ENCODE measurements at regions not wholly inside any gene's neighbourhood (a gene's known extent, or its start where the extent isn't known, plus 50 kb on each side); places are given as distances from the start of the nearest gene placed in this dataset.

DNA sequence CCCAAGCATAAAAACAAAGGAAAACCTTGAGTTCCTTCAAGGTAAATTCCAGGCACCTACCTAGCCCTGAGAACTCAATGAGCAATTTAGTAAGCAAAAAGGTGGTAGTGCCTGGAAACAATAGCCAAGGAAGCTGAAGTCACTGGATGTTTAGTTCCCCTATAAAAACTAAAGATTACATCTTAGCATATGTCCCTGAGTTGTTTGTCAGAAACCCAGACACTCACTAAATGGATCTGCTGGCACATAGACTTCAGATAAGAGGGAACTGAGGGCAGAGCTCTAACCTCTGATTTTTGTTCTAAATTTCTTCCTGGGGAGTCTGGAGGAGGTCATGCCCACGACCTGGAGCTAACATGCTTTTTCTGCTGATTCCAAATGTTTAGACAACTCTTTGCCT, 532.8 kb upstream of the SALL1 start:
- H3K4me3 Mint-ChIP-seq (ENCODE audit: unreplicated experiment) = no peak overlapping the region
- peaks cover 2% of the 10 kb centered on the region for H3K9me3 Mint-ChIP-seq (ENCODE audit: low read depth)
- no peaks in the 10 kb centered on the region for H3K36me3 Mint-ChIP-seq (ENCODE audit: low read depth)
- no peaks in the 10 kb centered on the region for H3K4me1 Mint-ChIP-seq (ENCODE audit: low read depth)
- H3K27ac Mint-ChIP-seq (ENCODE audit: unreplicated experiment) = no peak overlapping the region
- TF ChIP-seq, protein P1, sequence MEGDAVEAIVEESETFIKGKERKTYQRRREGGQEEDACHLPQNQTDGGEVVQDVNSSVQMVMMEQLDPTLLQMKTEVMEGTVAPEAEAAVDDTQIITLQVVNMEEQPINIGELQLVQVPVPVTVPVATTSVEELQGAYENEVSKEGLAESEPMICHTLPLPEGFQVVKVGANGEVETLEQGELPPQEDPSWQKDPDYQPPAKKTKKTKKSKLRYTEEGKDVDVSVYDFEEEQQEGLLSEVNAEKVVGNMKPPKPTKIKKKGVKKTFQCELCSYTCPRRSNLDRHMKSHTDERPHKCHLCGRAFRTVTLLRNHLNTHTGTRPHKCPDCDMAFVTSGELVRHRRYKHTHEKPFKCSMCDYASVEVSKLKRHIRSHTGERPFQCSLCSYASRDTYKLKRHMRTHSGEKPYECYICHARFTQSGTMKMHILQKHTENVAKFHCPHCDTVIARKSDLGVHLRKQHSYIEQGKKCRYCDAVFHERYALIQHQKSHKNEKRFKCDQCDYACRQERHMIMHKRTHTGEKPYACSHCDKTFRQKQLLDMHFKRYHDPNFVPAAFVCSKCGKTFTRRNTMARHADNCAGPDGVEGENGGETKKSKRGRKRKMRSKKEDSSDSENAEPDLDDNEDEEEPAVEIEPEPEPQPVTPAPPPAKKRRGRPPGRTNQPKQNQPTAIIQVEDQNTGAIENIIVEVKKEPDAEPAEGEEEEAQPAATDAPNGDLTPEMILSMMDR (IDR thresholded peaks at IDR 0.05) = no peak
- no peak for DNase-seq (ENCODE audit: low spot score)
- peaks cover 2% of the 10 kb centered on the region for H3K27me3 Mint-ChIP-seq (ENCODE audit: low read depth)

DNA sequence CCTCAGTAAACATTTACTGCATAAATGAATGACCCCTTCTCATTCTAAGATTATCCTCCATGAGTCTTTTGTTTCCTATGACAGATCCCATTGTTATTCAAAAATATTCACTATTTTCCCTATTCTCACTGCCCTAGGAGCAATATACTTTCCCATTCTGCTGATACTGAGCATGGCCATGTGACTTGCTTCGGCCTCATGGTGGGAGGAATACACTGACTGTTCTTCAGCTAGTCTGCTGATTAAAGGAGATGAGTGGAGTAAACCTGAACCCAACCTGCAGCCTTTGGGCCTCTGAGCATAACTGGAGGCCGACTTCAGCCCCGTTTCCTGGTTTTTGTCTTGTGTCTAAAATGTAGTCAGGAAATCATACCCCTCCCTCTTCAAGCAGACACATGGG, 531.8 kb upstream of the SALL1 start:
- Mint-ChIP-seq H3K4me1 (ENCODE audit: low read depth) (no peaks in the 10 kb centered on the region), H3K9me3 (ENCODE audit: low read depth) (peaks cover 7% of the 10 kb centered on the region)
- TF ChIP-seq, protein P1 (IDR thresholded peaks at IDR 0.05) = no peak

DNA sequence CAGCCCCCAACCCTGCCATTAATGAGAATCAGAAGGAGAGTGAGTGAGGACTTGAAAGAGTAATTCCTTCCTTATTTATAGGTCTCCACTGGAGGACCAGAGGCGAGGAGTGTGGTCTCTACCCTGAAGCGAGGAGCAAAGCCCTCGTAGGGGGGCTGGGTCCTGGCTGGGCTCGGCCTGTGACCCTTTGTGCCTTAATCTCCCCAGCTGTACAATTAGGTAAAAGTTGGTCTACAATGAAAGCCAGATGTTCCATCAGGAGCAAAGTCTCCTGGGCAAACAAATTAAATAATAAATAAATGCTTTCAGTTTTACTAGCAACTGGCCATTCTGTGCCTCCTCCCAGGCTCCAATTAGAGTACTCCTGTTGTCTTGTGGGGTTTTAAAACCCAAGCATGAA, 523.5 kb upstream of the SALL1 start:
- H3K36me3 Mint-ChIP-seq (ENCODE audit: low read depth) = no peaks in the 10 kb centered on the region
- H3K9me3 Mint-ChIP-seq (ENCODE audit: low read depth) = peaks cover 6% of the 10 kb centered on the region
- no peak for DNase-seq (ENCODE audit: low spot score)
- H3K4me1 Mint-ChIP-seq (ENCODE audit: low read depth) = no peaks in the 10 kb centered on the region
- no peak overlapping the region for H3K4me3 Mint-ChIP-seq (ENCODE audit: unreplicated experiment)
- TF ChIP-seq, protein P1 (IDR thresholded peaks at IDR 0.05) = no peak
- H3K27ac Mint-ChIP-seq (ENCODE audit: unreplicated experiment) = no peak overlapping the region
- no peaks in the 10 kb centered on the region for H3K27me3 Mint-ChIP-seq (ENCODE audit: low read depth)

More for the DNA sequence above, 531.8 kb upstream of the SALL1 start:
- no peak for DNase-seq (ENCODE audit: low spot score)
- H3K4me3 Mint-ChIP-seq (ENCODE audit: unreplicated experiment) = no peak overlapping the region
- H3K36me3 Mint-ChIP-seq (ENCODE audit: low read depth) = no peaks in the 10 kb centered on the region
- H3K27me3 Mint-ChIP-seq (ENCODE audit: low read depth) = peaks cover 2% of the 10 kb centered on the region
- no peak overlapping the region for H3K27ac Mint-ChIP-seq (ENCODE audit: unreplicated experiment)

DNA sequence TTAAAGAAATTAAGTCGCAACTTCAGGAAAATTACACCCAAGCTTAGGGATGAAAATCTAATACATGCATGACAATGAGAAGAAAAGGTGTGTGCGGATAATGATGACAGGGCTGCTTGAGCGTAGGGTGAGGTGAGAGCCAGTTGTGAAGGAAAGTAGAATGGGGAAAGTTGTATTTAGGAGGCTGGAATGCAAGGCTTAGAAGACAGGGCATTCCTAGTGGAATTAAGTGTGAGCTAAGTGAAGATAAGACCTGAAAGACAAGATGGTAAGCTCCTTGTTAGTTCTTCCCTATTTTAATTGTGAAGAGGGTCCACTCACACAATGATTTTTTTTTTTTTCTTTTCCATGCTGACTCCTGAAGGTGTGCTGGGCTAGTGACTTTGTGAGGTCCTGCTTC, 519.5 kb upstream of the SALL1 start:
- H3K36me3 Mint-ChIP-seq (ENCODE audit: low read depth) = no peaks in the 10 kb centered on the region
- H3K4me1 Mint-ChIP-seq (ENCODE audit: low read depth) = no peaks in the 10 kb centered on the region
- no peak overlapping the region for H3K4me3 Mint-ChIP-seq (ENCODE audit: unreplicated experiment)
- DNase-seq (ENCODE audit: low spot score) = no peak
- TF ChIP-seq, protein P1 (IDR thresholded peaks at IDR 0.05) = no peak
- H3K9me3 Mint-ChIP-seq (ENCODE audit: low read depth) = peaks cover 5% of the 10 kb centered on the region
- no peak overlapping the region for H3K27ac Mint-ChIP-seq (ENCODE audit: unreplicated experiment)
- no peaks in the 10 kb centered on the region for H3K27me3 Mint-ChIP-seq (ENCODE audit: low read depth)

DNA sequence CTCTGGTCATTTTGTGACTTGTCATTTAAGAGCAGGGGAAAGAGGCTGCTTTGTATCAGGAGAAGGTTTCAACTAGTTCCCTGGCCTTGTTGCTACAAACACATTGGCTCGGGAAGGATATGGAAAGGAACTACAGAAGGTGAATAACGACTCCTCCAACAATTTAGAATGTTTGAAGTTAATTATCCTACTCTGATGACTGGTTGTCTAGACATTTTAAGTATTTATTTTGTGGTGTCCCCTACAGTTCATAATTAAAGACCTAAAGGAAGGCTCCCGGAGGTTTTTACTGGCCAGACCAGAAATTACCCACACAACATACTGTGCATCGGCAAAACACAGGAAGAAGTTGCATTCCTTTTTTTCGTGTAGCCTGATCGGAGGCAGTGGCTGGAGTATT, 515.8 kb upstream of the SALL1 start:
- Mint-ChIP-seq H3K27ac (ENCODE audit: unreplicated experiment) (no peak overlapping the region), H3K4me3 (ENCODE audit: unreplicated experiment) (no peak overlapping the region), H3K9me3 (ENCODE audit: low read depth) (peaks cover 5% of the 10 kb centered on the region), H3K4me1 (ENCODE audit: low read depth) (no peaks in the 10 kb centered on the region), H3K36me3 (ENCODE audit: low read depth) (no peaks in the 10 kb centered on the region), H3K27me3 (ENCODE audit: low read depth) (no peaks in the 10 kb centered on the region)
- TF ChIP-seq, protein P1 (IDR thresholded peaks at IDR 0.05) = no peak
- no peak for DNase-seq (ENCODE audit: low spot score)

All from chondrocyte (in vitro differentiated cells).